MCF 10A (cell line): ENCODE measurements at regions not wholly inside any gene's neighbourhood (a gene's known extent, or its start where the extent isn't known, plus 50 kb on each side); places are given as distances from the start of the nearest gene placed in this dataset.

Source experiments
- BruUV-seq: library from RNA; stranded (reverse); fragments of 400-500 nt; replicated peaks from 2 replicates; lab custom pipeline; 2021; lab: Mats Ljungman, UMichigan
- CTCF ChIA-PET: fragments of 300-600 bp; sonication (Branson Sonifier 250); formaldehyde crosslinking; extraction: SDS; loops from one replicate; lab custom pipeline; 2021; ENCODE audit warnings: antibody characterized with exemption, inconsistent platforms; lab: Yijun Ruan, JAX
- POLR2A ChIA-PET: fragments of 300-600, 350-650 bp; sonication (Branson Sonifier 250); formaldehyde crosslinking; extraction: SDS; loops from one replicate; lab custom pipeline; 2020; ENCODE audit warnings: antibody characterized with exemption, inconsistent platforms; lab: Yijun Ruan, JAX
- DNase-seq: peaks from one replicate; pipeline ENCODE4 v3.0.0-alpha.2; 2018; ENCODE audit not compliant: unreplicated experiment
- H3K27ac Mint-ChIP-seq: one replicate; pipeline ENCODE4 v1.8.0; 2022; ENCODE audit warnings: mild to moderate bottlenecking, low read depth, mixed read lengths; ENCODE audit not compliant: unreplicated experiment
- H3K27me3 Mint-ChIP-seq: one replicate; pipeline ENCODE4 v1.8.0; 2022; ENCODE audit warnings: mixed read lengths; ENCODE audit not compliant: insufficient read depth, unreplicated experiment
- H3K36me3 Mint-ChIP-seq: one replicate; pipeline ENCODE4 v1.8.0; 2022; ENCODE audit warnings: mild to moderate bottlenecking, moderate library complexity, mixed read lengths; ENCODE audit not compliant: insufficient read depth, unreplicated experiment
- H3K4me1 Mint-ChIP-seq: one replicate; pipeline ENCODE4 v1.8.0; 2022; ENCODE audit warnings: mixed read lengths; ENCODE audit not compliant: insufficient read depth, unreplicated experiment
- H3K4me3 Mint-ChIP-seq: one replicate; pipeline ENCODE4 v1.8.0; 2022; ENCODE audit warnings: mild to moderate bottlenecking, moderate library complexity, mixed read lengths; ENCODE audit not compliant: unreplicated experiment
- H3K9me3 Mint-ChIP-seq: one replicate; pipeline ENCODE4 v1.8.0; 2022; ENCODE audit warnings: mixed read lengths; ENCODE audit not compliant: unreplicated experiment
- CTCF ChIP-seq: fragments of 200-600 bp; IDR thresholded peaks from one replicate; pipeline ENCODE4 v1.8.0; 2022; ENCODE audit warnings: antibody characterized with exemption, mild to moderate bottlenecking; ENCODE audit not compliant: unreplicated experiment
- intact Hi-C: fragments of 100-400 bp; cut with micrococcal nuclease; formaldehyde crosslinking; loops from 2 replicates; pipeline ENCODE4 v1.14.1; 2022

DNA sequence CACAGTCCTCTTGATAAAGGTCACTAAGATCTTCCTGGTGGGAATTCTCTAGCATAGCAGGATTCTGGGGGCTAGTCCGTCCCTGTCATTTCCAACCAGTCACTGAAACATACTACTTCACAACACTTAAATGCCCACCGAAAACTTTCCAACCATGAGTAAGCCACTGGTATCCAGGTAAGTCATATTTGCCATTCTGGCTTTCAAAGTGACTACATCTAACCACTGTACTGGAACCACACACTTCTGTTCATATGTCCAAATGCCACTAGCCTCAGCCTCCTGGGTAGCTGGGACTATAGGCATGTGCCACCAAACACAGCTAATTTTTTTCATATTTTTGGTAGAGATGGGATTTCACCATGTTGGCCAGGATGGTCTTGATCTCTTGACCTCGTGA, 64.3 kb upstream of the VANGL1 start:
- intact Hi-C loops, result no loop called here
- BruUV-seq, result no TSS peak
- H3K27me3 Mint-ChIP-seq, result no peaks in the 10 kb centered on the region
- H3K4me1 Mint-ChIP-seq, result no peaks in the 10 kb centered on the region
- POLR2A ChIA-PET, result no interaction called here
- TF ChIP-seq CTCF, result no peak
- no peak overlapping the region for H3K4me3 Mint-ChIP-seq
- H3K9me3 Mint-ChIP-seq, result peaks cover 20% of the 10 kb centered on the region
- no peak for DNase-seq
- H3K36me3 Mint-ChIP-seq, result no peaks in the 10 kb centered on the region
- CTCF ChIA-PET, result no interaction called here
- no peak overlapping the region for H3K27ac Mint-ChIP-seq

DNA sequence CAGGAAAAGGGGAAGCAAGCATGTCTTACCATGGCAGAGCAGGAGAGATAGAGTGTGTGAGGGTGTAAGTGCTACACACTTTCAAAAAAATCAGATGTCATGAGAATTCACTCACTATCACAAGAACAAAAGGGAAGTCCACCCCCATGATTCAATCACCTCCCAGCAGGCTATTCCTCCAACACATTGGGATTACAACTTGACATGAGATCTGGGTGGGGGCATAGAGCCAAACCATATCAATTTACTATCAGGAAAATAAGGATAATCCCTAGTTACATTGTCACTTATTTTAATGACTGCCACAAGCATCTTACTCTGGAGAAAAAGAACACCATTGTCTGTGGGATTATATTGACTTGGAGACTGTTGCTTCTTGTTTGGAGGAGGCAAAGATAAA, 66.1 kb upstream of the VANGL1 start:
- intact Hi-C loops, result no loop called here
- Mint-ChIP-seq H3K27ac (no peak overlapping the region), H3K36me3 (no peaks in the 10 kb centered on the region), H3K4me3 (no peak overlapping the region), H3K27me3 (no peaks in the 10 kb centered on the region), H3K4me1 (no peaks in the 10 kb centered on the region), H3K9me3 (peaks cover 21% of the 10 kb centered on the region)
- ChIA-PET POLR2A (interaction anchor here (0.6 kb wide), 2 partner anchors 79 to 1600 kb away, joined by 3 read pairs; no protein-coding TSS in a partner anchor), CTCF (interaction anchor here (0.7 to 1.0 kb wide), 2 partner anchors 20 to 425 kb away, joined by 3 to 5 read pairs; no protein-coding TSS in a partner anchor)
- DNase-seq, result no peak
- no peak for TF ChIP-seq CTCF
- BruUV-seq, result no TSS peak

- Mint-ChIP-seq H3K27me3 (no peaks in the 10 kb centered on the region), H3K36me3 (no peaks in the 10 kb centered on the region)
These were observed 69.1 kb upstream of the VANGL1 start for GRCh38 chr1:115572710-115573109.

GRCh38 chr1:115567431-115567830, 74.3 kb upstream of the VANGL1 start:
- no peaks in the 10 kb centered on the region for H3K4me1 Mint-ChIP-seq
- H3K9me3 Mint-ChIP-seq, result peaks cover 17% of the 10 kb centered on the region
- H3K36me3 Mint-ChIP-seq, result peaks cover 6% of the 10 kb centered on the region
- intact Hi-C loops, result no loop called here
- ChIA-PET POLR2A (no interaction called here), CTCF (interaction anchor here (0.8 kb wide), 1 partner anchor 429 kb away, joined by 3 read pairs; no protein-coding TSS in a partner anchor)
- no peaks in the 10 kb centered on the region for H3K27me3 Mint-ChIP-seq
- H3K27ac Mint-ChIP-seq, result no peak overlapping the region
- no peak for TF ChIP-seq CTCF
- no peak for DNase-seq
- no peak overlapping the region for H3K4me3 Mint-ChIP-seq
- BruUV-seq, result no TSS peak

More at GRCh38 chr1:115572710-115573109, 69.1 kb upstream of the VANGL1 start:
- POLR2A ChIA-PET, result no interaction called here
- BruUV-seq, result no TSS peak
- TF ChIP-seq CTCF, result no peak
- Mint-ChIP-seq H3K27ac (no peak overlapping the region), H3K4me1 (no peaks in the 10 kb centered on the region), H3K9me3 (peaks cover 26% of the 10 kb centered on the region), H3K4me3 (no peak overlapping the region)
- no peak for DNase-seq
- CTCF ChIA-PET, result interaction anchor here (0.7 kb wide), 1 partner anchor 11 kb away, joined by 3 read pairs; no protein-coding TSS in a partner anchor
- intact Hi-C loops, result no loop called here
